ENCODE measurements at regions not wholly inside any gene's neighbourhood (a gene's known extent, or its start where the extent isn't known, plus 50 kb on each side); places are given as distances from the start of the nearest gene placed in this dataset.

DNA sequence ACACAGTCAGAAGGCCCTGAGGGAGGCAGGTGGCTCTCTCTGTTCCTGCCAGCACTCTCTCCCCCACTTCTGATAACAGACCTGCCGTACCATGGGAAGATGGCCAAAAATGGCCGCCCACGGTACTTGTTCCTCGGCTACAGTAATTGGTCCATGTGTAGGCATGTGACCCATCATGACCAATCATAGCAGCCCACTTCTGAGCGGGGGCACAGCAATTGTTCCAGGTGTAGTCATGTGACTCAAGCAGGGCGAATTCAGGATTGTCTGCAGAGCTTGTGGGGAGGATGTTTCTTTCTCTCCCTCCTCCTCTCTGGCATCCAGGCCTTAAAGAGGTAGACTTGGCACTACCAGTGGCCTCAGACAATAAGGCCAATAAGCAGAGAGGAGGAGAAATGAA lies 250.4 kb downstream of the MRTFB start:
- TF ChIP-seq, protein P1, sequence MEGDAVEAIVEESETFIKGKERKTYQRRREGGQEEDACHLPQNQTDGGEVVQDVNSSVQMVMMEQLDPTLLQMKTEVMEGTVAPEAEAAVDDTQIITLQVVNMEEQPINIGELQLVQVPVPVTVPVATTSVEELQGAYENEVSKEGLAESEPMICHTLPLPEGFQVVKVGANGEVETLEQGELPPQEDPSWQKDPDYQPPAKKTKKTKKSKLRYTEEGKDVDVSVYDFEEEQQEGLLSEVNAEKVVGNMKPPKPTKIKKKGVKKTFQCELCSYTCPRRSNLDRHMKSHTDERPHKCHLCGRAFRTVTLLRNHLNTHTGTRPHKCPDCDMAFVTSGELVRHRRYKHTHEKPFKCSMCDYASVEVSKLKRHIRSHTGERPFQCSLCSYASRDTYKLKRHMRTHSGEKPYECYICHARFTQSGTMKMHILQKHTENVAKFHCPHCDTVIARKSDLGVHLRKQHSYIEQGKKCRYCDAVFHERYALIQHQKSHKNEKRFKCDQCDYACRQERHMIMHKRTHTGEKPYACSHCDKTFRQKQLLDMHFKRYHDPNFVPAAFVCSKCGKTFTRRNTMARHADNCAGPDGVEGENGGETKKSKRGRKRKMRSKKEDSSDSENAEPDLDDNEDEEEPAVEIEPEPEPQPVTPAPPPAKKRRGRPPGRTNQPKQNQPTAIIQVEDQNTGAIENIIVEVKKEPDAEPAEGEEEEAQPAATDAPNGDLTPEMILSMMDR (IDR thresholded peaks at IDR 0.05) = no peak
- TF ChIP-seq POLR2AphosphoS5 (IDR thresholded peaks at IDR 0.05) (no peak), EP300 (IDR thresholded peaks at IDR 0.05) (no peak)

Data from sigmoid colon (tissue), 4 donors.